Skeletal muscle tissue (tissue), 3 donors: ENCODE measurements at regions not wholly inside any gene's neighbourhood (a gene's known extent, or its start where the extent isn't known, plus 50 kb on each side); places are given as distances from the start of the nearest gene placed in this dataset.

ENCODE experiments used
- H3K27ac ChIP-seq: one replicate; pipeline ENCODE4 v1.7.0; 2013; ENCODE audit warnings: mild to moderate bottlenecking, low read depth, low read length, inconsistent platforms
- H3K27me3 ChIP-seq, 3 donors: one replicate each; pipeline ENCODE4 v1.7.0; 2013; ENCODE audit warnings: low read length in 3 of 3; ENCODE audit not compliant: control insufficient read depth in 3 of 3, insufficient read depth in 3 of 3
- H3K36me3 ChIP-seq, 3 donors: one replicate each; pipeline ENCODE4 v1.7.0; 2013; ENCODE audit warnings: low read length in 3 of 3; ENCODE audit not compliant: control insufficient read depth in 3 of 3, insufficient read depth in 3 of 3
- H3K4me1 ChIP-seq, 3 donors: one replicate each; pipeline ENCODE4 v1.7.0; 2013; ENCODE audit warnings: low read length in 3 of 3, mild to moderate bottlenecking in 3 of 3; ENCODE audit not compliant: control insufficient read depth in 3 of 3, insufficient read depth in 3 of 3
- H3K4me3 ChIP-seq, 3 donors: one replicate each; pipeline ENCODE4 v1.7.0; 2013; ENCODE audit warnings: low read length in 3 of 3
- H3K9ac ChIP-seq, 3 donors: one replicate each; pipeline ENCODE4 v1.7.0; 2013; ENCODE audit warnings: low read length in 3 of 3, mild to moderate bottlenecking in 3 of 3, moderate library complexity in 2 of 3, low read depth in 1 of 3
- H3K9me3 ChIP-seq, 3 donors: one replicate each; pipeline ENCODE4 v1.7.0; 2013; ENCODE audit warnings: low read length in 3 of 3; ENCODE audit not compliant: control insufficient read depth in 3 of 3
- donor health status: Osteomylitis.

DNA sequence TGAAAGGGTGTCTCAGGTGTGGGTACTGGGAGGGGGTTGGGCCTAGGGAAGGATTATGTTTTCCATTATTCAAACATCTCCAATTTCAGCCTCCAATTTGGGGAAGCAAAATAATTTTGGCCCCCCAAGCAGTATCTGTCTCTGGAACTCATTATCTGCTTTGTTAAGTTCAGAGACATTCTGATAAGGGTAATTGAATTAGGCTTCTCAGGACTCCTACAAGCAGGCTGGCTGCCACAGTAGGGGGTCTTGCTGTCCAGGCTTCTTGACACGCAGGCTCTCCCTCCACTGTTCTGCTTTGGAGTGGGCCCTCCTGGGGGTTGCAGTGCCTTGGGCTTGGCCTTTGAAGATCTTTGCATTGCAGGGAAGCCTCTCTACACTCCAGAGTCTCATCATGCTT, 108.1 kb upstream of the SIX2 start:
- no peaks in the 10 kb centered on the region for H3K36me3 ChIP-seq
- H3K9ac ChIP-seq = no peak overlapping the region
- H3K9me3 ChIP-seq = no peaks in the 10 kb centered on the region
- H3K4me3 ChIP-seq = no peak overlapping the region
- no peaks in the 10 kb centered on the region for H3K27me3 ChIP-seq
- H3K4me1 ChIP-seq = no peaks in the 10 kb centered on the region
- no peak overlapping the region for H3K27ac ChIP-seq

GRCh38 chr2:45115181-45115580, 105.9 kb upstream of the SIX2 start:
- Histone ChIP-seq H3K9me3 (no peaks in the 10 kb centered on the region), H3K27ac (no peak overlapping the region), H3K4me3 (no peak overlapping the region), H3K36me3 (no peaks in the 10 kb centered on the region), H3K4me1 (no peaks in the 10 kb centered on the region), H3K27me3 (no peaks in the 10 kb centered on the region), H3K9ac (no peak overlapping the region)

GRCh38 chr2:45114221-45114955, 105.1 kb upstream of the SIX2 start:
- Histone ChIP-seq H3K27ac (no peak overlapping the region), H3K27me3 (no peaks in the 10 kb centered on the region), H3K9ac (no peak overlapping the region)

GRCh38 chr2:45112750-45113149, 103.5 kb upstream of the SIX2 start:
- H3K4me1 ChIP-seq = no peaks in the 10 kb centered on the region
- no peak overlapping the region for H3K9ac ChIP-seq
- no peak overlapping the region for H3K27ac ChIP-seq
- H3K36me3 ChIP-seq = no peaks in the 10 kb centered on the region
- H3K27me3 ChIP-seq = no peaks in the 10 kb centered on the region
- H3K4me3 ChIP-seq = no peak overlapping the region
- no peaks in the 10 kb centered on the region for H3K9me3 ChIP-seq

More at GRCh38 chr2:45114221-45114955, 105.1 kb upstream of the SIX2 start:
- Histone ChIP-seq H3K9me3 (no peaks in the 10 kb centered on the region), H3K4me3 (no peak overlapping the region), H3K4me1 (no peaks in the 10 kb centered on the region), H3K36me3 (no peaks in the 10 kb centered on the region)

GRCh38 chr2:45105050-45105582, 95.9 kb upstream of the SIX2 start:
- H3K4me1 ChIP-seq = no peaks in the 10 kb centered on the region
- H3K27ac ChIP-seq = no peak overlapping the region
- no peaks in the 10 kb centered on the region for H3K9me3 ChIP-seq
- no peak overlapping the region for H3K9ac ChIP-seq
- no peaks in the 10 kb centered on the region for H3K36me3 ChIP-seq
- no peaks in the 10 kb centered on the region for H3K27me3 ChIP-seq
- no peak overlapping the region for H3K4me3 ChIP-seq

GRCh38 chr2:45104429-45104828, 95.2 kb upstream of the SIX2 start:
- Histone ChIP-seq H3K27me3 (no peaks in the 10 kb centered on the region), H3K4me3 (no peak overlapping the region), H3K9ac (no peak overlapping the region), H3K27ac (no peak overlapping the region), H3K36me3 (no peaks in the 10 kb centered on the region), H3K4me1 (no peaks in the 10 kb centered on the region), H3K9me3 (no peaks in the 10 kb centered on the region)

GRCh38 chr2:45103351-45104345, 94.4 kb upstream of the SIX2 start:
- no peak overlapping the region for H3K27ac ChIP-seq
- H3K4me3 ChIP-seq = no peak overlapping the region
- H3K4me1 ChIP-seq = no peaks in the 10 kb centered on the region
- no peaks in the 10 kb centered on the region for H3K9me3 ChIP-seq
- no peaks in the 10 kb centered on the region for H3K27me3 ChIP-seq
- H3K9ac ChIP-seq = no peak overlapping the region
- H3K36me3 ChIP-seq = no peaks in the 10 kb centered on the region

GRCh38 chr2:45102579-45103117, 93.4 kb upstream of the SIX2 start:
- no peak overlapping the region for H3K27ac ChIP-seq
- no peaks in the 10 kb centered on the region for H3K4me1 ChIP-seq
- no peaks in the 10 kb centered on the region for H3K36me3 ChIP-seq
- H3K9ac ChIP-seq = no peak overlapping the region
- H3K27me3 ChIP-seq = no peaks in the 10 kb centered on the region
- no peak overlapping the region for H3K4me3 ChIP-seq
- H3K9me3 ChIP-seq = no peaks in the 10 kb centered on the region

DNA sequence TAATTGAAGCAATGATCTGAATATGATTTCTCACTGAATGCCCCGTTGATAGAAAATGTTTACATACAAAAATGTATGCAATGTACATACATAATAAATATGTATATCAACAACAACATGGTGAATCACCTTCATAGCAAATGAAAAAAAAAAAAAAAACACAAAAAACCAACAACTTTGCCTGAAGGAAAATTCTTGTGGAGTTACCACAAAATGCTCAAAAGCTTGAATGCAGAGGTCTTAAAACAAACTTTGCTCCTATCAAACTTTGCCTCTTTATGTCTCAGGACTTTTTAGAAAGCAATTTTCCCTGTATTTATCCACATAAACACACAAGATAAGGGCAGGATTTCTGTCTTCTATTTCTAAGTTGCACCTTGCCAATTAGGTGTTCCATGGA, 92.9 kb upstream of the SIX2 start:
- no peak overlapping the region for H3K27ac ChIP-seq
- no peak overlapping the region for H3K9ac ChIP-seq
- no peaks in the 10 kb centered on the region for H3K27me3 ChIP-seq
- H3K9me3 ChIP-seq = no peaks in the 10 kb centered on the region
- H3K4me1 ChIP-seq = no peaks in the 10 kb centered on the region
- H3K36me3 ChIP-seq = no peaks in the 10 kb centered on the region
- H3K4me3 ChIP-seq = no peak overlapping the region

- no peaks in the 10 kb centered on the region for H3K36me3 ChIP-seq
- H3K27ac ChIP-seq = no peak overlapping the region
- no peaks in the 10 kb centered on the region for H3K9me3 ChIP-seq
- no peaks in the 10 kb centered on the region for H3K4me1 ChIP-seq
- H3K27me3 ChIP-seq = no peaks in the 10 kb centered on the region
- H3K9ac ChIP-seq = no peak overlapping the region
- no peak overlapping the region for H3K4me3 ChIP-seq
These were observed 87.7 kb upstream of the SIX2 start for GRCh38 chr2:45096996-45097395.
